ENCODE measurements at regions not wholly inside any gene's neighbourhood (a gene's known extent, or its start where the extent isn't known, plus 50 kb on each side); places are given as distances from the start of the nearest gene placed in this dataset.

DNA sequence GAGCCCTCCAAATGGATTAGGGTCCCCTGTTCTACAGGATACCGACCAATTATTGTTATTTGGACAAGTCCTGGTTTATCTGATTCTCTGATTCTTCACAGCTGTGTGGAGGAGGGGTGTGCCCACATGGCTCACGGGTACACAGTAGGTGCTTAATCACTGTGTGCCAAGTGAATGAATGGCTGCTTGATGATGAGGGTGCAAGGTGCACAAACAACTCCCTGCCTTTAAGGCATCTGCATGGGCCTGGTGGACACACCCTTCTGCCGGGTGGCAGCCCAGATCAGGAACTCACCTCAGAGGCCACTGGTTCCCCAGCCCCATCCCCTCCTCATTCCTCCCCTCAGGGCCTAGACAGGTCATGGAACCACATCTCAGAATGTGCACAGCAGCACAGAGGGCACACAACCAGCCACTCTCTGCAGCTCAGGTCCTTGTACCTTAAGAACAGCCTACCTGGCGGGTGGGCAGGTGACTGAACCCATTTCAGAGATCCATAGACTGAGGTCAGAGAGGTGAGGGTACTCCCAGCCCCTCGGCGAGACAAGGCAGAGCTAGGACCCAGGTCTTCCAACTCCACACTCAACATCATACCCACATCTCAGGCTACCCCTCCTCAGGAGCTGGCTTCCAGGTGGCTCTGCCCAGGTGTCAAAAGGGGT is 50.3 kb downstream of the SHANK2 start:
- no peak for DNase-seq (ENCODE audit: low spot score)

DNA sequence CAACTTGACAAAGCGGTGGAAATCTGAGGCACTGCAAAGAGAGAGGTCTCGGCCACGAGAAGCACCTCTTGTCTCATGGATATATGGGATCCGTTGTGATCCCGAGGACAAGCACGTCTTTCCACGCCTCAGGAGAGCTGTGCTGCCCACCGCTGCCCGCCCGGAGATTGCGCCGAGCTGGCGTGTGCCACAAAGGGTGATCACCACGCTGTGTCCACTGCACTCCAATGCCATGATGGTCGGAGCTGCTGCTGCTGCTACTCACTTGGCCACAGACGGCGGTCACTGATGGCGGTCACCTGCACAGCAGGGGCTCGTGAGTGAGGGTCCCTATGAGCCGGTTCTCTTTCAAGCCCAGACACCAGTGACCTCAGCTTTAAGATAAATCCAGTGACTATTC is 51.1 kb downstream of the SHANK2 start:
- no peak for DNase-seq (ENCODE audit: low spot score)

DNA sequence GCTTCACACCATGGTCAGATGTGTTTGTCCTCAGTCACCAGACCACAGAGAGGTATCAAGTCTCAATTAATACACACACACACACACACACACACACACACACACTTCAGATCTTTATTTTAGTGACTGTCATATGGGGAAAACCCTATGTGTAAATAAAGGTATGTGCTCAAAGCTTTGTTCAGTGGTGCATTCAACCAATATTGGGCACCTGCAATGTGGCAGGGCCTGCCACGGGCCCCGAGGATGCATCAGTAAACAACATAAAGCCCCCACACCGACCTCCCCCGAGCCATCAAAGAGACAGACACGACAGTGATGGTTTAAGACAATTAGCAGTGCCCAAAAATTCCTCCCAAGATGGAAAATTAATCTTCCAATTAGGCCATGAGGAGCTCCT is 51.6 kb downstream of the SHANK2 start:
- DNase-seq (ENCODE audit: low spot score), result no peak

DNA sequence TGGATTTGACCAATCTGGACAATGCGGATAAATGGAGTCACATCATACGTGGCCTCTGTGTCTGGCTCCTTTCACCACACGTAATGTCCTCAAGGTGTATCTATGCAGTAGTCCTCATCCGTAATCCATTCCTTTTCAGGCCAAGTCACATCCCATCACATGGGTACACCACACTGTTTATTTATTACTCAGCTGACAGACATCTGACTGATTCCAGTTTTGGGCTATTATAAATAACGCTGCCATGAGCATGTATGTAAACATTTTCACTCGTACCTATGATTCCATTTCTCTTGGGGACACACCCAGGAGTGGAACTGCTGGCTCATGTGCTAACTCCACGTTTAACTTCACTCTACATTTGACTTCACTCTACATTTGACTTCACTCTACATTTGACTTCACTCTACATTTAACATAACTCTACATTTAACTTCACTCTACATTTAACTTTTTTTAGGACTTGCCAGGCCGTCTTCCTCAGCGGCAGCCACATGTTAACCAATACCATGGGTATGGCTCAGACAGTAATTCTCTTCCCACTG is 52.1 kb downstream of the SHANK2 start:
- no peak for DNase-seq (ENCODE audit: low spot score)

DNA sequence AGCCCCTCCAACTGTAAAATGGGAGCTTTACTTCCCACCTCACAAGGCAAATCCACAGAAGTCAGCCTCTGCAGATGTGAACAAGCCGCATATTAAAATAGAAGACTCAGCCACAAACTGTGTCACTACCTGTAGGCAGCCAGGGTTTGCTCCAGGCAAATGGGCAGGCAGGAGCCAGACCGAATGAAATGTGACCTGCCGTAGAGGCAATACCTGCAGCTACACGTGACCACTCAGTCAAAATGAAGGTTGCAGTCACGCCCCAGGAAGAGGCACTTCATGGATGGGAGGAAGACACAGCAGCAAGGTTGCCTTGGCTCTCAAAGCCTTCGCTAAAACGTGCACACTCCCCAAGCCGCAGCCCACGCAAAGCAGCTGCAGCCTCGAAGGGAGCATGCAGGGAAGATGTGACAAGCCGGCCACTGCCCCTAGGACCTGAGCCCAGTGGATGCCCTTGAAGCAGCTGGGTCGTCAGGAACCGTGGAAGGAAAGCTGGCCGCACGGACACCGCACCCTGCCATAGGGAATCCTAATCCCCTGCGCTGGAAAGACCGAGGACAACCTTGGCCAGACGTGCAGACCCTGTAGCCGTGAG is 53.1 kb downstream of the SHANK2 start:
- no peak for DNase-seq (ENCODE audit: low spot score)

DNA sequence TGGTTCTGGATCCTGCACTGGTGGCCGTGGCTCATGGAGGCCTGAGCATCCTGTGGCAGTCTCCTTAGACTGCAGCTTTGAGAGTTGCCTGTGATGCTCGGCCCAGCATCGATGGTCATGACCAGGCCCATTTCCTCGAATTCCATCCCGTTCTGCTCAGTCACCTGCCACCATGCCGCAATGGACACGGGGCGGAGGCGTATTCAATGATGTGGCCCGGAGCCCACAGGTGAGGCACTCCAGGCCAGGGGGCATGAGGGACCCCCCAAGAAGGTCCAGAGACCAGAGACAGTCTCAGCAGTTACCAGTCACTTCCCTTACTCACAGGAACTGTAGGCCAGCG is 53.6 kb downstream of the SHANK2 start:
- DNase-seq (ENCODE audit: low spot score), result no peak

DNA sequence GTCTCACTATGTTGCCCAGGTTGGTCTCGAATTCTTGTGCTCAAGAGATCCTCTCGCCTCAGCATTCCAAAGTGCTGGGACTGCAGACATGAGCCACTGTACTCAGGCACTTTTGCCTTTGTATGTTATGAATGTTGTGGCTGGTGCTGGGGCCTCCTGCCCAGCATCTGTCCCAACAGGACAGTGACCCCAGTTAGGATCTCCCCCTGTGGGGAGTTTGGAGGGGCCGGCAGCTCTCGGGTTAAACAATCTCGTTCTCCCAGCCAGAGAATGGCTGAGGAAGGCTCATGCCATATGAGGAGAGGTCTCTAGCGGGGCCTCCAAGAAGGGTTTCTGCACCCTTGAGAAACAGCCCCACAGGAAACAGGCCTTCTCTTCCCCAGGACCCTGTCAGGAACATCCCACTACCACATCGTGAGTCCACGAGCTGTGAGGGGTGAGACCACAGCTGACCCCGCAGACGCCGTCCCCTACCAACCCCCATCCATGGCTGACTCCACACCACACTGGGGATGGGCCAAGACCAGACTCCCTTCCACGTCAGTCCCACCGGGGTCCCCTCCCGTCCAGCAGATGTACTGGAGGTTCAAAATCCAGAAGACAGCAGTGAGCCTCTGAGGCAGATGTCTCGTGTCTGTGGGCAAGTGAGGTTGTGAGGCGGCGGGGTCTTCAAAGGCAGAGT is 54.1 kb downstream of the SHANK2 start:
- no peak for DNase-seq (ENCODE audit: low spot score)

DNA sequence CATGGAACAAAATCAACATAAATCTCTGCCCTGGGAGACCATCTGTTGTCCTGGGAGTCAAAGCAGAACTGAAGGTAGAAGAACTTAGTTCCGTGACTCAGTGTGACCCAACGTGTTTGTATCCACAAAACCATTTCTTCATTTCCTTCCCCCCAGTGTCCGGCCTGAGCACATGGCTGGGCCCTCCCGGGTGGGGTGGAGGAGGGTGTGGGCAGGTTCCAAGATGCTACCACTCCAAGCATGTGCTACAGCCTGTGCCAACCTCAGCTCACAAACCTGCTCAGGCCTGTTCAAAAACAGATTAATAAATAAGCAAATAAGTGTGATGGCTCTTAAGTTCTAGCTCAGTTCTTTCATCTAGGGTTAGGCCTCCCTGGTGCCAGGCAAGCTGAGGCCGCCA is 55.3 kb downstream of the SHANK2 start:
- no peak for DNase-seq (ENCODE audit: low spot score)

DNA sequence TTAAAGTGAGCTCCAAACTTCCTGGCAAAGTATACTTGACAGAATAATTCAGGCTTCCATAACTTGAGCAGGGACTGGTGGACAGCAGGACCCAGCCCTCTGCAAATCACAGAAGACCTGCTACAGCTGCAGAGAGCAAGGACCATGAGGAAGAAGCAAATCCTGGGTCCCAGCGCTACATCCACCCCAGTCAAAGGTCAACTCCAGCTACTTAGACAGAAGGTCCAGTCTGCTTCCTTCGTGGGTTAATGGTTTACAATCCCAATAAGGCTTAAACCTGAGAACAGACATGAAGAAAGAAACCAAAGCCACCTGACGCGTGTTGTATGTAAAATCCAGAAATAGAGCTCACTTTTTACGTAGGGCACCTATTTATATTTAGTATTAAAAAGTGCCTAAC is 57.7 kb downstream of the SHANK2 start:
- DNase-seq (ENCODE audit: low spot score), result no peak

DNA sequence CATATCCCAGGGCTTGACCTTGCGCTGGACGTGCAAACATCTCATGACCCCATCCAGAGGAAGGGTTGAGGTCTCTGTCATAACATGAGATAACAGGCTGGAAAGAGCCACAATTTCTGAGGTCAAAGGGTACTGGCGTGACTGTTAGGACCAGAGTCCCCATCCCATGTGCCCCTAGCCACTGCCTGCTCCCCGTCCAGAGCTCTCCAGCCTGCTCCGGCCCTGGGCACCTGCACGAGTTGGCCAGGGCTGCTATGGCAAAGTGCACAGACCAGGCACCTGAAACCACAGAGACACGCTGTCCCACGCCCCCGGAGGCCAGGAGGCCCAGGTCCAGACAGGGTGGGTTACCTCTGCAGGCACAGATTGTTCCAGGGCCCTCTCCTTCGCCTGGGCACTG is 58.9 kb downstream of the SHANK2 start:
- DNase-seq (ENCODE audit: low spot score), result no peak

DNA sequence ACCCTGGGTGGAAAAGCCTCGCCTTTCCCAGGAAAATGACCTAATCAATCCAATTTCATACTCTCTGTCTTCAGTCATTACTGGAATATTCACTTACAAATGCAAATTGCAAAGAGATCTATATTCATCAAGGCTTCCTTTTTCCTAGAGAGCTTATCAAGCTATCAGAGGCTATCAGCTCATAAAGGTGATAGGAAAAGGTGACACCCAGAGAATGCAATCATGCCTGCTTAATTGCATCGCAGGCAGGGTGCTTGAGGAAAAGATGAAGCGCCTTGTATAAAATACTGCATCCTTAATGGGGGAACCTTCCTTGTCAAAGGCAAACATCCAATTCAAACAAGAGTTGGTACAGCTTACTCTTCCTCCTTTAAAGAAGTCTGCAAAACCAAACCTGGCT is 59.7 kb downstream of the SHANK2 start:
- DNase-seq (ENCODE audit: low spot score), result no peak

DNA sequence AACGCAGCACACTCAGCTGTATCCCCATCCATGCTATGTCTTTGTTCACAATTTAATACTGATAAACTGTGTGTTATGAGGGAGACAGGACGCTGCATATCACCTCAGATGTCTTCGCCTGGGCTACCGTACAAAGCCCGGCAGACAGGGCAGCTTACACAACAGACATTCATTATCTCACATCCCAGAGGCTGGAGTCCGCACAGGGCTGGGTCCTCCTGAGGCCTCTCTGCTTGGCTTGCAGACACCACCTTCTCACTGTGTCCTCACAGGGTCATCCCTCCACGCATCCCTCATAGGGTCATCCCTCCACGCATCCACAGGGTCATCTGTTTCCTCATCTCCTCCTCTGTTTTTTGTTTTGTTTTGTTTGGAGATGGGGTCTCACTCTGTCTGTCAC is 61.2 kb downstream of the SHANK2 start:
- no peak for DNase-seq (ENCODE audit: low spot score)

DNA sequence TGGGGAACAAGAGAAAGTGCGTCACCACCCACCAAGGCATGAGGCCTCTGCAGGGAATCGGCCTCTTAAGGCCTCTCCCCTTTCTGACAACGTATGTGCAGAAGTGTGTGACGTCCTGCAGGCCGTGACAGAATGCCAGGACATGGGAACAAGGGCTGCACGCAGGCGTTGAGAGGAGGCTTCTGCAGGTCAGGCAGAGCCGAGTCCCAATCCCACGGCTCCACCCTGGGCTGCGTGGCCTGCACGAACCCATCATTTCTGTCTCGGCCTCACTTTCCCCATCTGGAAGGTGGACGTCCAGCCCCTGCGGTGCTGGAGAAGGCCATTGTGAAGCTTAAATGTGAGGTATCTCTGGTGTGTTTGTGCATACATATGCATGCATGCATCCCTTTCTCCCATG is 61.8 kb downstream of the SHANK2 start:
- no peak for DNase-seq (ENCODE audit: low spot score)

DNA sequence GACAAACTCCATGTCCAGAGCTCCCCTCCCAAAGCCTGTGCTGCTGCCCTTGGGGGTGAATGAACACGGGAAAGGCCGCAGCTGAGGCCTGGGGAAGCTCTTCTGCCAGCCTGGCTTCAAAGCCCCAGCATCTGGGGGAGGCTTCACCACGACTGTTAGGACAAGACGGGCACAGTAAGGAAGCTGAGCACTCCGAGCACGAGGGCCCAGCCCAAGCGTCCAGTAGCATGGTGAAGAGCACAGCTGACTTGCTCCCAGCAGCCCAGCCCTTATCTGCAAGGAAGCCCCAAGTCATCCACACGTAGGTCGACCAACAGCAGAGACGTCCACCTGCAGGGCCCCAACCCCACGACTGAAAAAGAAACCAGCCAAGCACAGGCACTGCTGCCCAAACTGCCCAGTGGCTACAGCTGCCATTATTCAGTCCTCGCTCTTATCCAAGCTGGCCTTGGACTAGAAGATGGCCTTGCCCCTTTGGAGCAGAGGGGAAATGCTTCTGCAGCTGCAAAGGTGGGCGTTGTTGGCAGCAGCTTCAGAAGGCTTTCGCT is 62.5 kb downstream of the SHANK2 start:
- DNase-seq (ENCODE audit: low spot score), result no peak

DNA sequence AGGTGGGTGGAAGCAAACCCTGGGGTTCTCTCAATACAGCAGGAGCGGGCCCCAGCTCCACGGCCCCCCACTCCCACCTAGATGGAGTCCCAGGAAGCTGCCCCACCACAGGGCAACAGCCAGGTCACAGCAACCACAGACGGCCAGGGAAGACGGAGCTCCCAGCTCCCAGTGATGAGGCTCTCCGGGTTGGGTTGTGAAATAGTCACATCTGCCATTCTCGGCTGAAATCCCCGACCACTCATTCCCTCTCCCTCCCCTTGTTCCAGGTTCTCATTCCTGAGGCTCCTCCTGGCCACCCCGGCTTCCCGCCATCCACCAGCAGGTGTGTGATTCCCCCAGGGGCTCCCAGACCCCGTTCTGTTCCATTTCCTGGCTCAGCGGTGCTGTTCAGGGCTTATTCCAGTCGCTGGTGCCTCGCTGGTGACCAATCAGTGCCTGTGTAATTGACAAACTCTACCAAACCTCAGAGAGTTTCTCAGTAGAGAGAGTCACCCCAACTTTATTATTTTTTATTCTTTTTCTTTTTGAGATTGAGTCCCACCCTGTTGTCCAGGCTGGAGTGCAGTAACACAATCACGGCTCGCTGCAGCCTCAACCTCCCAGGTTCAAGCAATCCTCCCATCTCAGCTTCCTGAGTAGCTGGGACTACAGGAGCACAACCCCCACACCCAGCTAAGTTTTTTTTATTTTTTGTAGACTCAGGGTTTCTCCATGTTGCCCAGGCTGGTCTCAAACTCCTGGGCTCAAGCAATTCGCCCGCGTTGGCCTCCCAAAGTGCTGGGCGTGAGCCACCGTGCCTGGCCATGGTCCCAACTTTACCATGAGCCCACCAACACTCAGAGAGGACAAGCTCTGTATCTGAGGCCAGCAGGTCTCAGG is 63.2 kb downstream of the SHANK2 start:
- no peak for DNase-seq (ENCODE audit: low spot score)

DNA sequence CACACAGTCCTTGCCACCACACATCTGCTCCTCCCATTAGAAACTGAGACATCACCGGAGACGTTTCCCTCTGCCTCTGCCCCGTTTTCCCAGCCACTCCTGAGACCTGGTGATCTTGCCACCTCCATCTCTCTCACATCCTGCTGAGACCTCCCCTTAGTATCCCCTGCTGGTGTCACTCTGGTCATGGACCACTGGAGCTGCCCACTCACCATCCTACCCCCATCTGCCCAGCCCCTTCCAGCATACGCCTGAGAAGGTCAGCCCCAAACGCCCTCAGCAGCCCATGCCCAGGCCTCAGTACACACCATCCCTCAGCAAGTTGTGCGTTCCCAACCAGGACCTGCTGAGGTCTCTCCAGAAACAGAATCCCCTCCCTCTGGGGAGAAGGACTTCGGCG is 64.3 kb downstream of the SHANK2 start:
- no peak for DNase-seq (ENCODE audit: low spot score)

DNA sequence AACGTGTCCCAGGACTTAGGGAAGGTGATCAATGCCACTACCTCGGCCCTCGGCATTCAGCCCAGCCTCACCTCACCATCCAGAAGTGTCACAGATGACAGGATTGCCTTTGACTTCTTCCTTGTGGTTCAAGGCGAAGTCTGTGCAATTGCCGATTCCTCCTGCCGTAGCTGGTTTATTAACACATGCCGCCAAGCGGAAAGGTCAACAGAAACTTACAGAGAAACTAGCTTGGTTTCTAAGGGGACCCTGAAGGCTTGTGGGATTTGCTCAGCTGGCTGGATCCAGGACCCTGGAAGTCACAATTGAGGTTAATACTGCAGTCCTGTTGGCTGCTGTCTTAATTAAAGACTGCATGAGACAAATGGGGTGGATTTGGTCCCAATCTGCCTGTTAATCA is 65.6 kb downstream of the SHANK2 start:
- DNase-seq (ENCODE audit: low spot score), result no peak

DNA sequence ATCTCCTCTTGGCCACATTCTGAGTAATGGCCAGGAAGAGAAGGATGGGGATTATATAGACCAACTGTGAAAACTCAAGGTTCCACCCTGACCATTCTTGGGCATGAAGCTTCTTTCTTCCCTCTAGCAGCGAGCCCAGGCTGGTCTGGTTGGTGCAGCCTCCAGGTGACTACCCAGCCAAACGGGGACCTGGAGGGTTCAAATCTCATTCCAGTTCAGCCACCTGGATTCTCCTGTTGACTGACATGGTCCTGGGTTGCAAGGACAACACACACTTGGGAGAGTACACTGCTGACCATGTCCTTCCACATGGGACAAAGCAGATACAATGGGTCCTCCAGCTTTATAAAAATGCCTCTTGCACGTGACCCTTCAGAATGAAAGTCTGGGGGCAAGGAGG is 67.0 kb downstream of the SHANK2 start:
- DNase-seq (ENCODE audit: low spot score), result no peak

DNA sequence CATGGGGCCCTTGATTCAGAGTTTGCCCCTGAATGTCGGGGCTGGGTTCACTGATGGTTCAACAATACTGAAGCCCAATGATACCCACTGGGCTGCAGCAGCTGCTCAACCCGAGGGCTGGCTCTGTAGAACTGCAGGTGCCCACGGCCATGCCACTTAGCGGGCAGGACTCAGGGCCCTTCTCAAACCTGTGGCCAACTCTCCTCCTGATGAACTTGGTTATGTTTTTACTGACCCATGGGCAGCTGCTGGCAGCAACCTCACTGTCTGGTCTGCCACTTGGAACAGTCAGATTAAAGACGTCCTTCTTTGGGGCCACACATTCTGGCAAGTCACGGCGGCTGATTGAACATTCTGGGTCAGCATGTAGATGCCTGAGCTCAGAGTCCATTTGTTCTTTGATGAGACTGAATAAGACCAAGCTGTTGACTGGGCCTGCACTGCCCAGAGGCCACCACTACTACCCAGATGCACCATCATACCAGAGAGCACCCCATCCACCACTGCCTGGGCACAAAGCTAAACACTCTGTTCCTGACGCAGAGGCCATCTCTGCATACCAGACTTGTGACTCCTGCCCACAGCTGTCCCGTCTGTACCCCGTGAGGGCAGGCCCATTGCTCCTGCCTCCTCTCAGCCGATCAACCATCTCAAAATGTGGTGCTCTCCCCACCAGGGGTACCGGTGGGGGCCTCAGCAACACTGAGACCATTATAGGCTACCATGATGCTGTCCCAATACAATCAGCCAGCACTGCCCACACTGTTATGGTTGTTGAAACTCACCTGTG is 67.8 kb downstream of the SHANK2 start:
- DNase-seq (ENCODE audit: low spot score), result no peak

DNA sequence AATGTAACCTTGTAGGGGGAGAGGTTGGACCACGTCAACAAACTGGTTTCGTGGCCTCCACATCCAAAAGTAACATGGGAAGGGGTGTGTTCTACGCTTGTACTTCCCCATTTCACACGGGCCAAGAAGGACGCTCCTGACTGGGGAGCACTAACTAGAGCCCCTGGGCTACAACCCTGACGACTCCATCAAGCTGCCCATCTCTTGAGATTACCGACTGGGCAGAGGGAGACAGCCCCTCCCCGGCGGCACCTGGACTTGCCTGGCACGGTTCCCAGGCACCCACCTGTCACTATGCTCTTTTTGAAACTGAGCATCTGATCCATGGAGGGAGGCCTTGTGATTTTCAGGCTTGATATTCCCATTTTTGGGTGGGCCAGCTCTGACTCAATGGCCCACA is 68.5 kb downstream of the SHANK2 start:
- no peak for DNase-seq (ENCODE audit: low spot score)
